Neural cell (in vitro differentiated cells): ENCODE measurements at regions not wholly inside any gene's neighbourhood (a gene's known extent, or its start where the extent isn't known, plus 50 kb on each side); places are given as distances from the start of the nearest gene placed in this dataset.

Experiments
- CTCF ChIP-seq: fragments of 450-650 bp; IDR thresholded peaks from 2 replicates; pipeline ENCODE4 v1.5.1; 2014; ENCODE audit warnings: antibody characterized with exemption, mild to moderate bottlenecking, moderate library complexity; ENCODE audit not compliant: poor library complexity, severe bottlenecking
- EP300 ChIP-seq: fragments of 450-650 bp; conservative IDR thresholded peaks from 2 replicates; pipeline ENCODE4 v1.6.1; 2014; ENCODE audit warnings: antibody characterized with exemption, mild to moderate bottlenecking, moderate library complexity; ENCODE audit not compliant: poor library complexity, severe bottlenecking
- EZH2 ChIP-seq: fragments of 200-600, 300-800 bp; shearing (Covaris generic), sonication (generic); IDR thresholded peaks from 2 replicates; pipeline ENCODE4 v1.6.1; 2014; ENCODE audit warnings: antibody characterized with exemption, low read length, borderline replicate concordance, mild to moderate bottlenecking; ENCODE audit not compliant: insufficient read depth, poor library complexity, severe bottlenecking
- POLR2AphosphoS5 ChIP-seq: IDR thresholded peaks from 2 replicates; pipeline ENCODE4 v1.6.1; 2012
- RAD21 ChIP-seq: fragments of 450-650 bp; conservative IDR thresholded peaks from 2 replicates; pipeline ENCODE4 v1.6.1; 2014; ENCODE audit warnings: antibody characterized with exemption, mild to moderate bottlenecking, moderate library complexity
- REST ChIP-seq: IDR thresholded peaks from 2 replicates; pipeline ENCODE4 v1.6.1; 2012; ENCODE audit warnings: borderline replicate concordance
- TAF1 ChIP-seq: IDR thresholded peaks from 2 replicates; pipeline ENCODE4 v1.6.1; 2012; ENCODE audit warnings: low read depth

GRCh38 chr2:175832866-175833265 is 169.2 kb downstream of the LNPK start:
- TF ChIP-seq EZH2 (no peak), CTCF (no peak), POLR2AphosphoS5 (no peak), TAF1 (no peak), REST (no peak), EP300 (no peak), RAD21 (no peak)
